Trophoblast cell (in vitro differentiated cells and primary cell): ENCODE measurements at regions not wholly inside any gene's neighbourhood (a gene's known extent, or its start where the extent isn't known, plus 50 kb on each side); places are given as distances from the start of the nearest gene placed in this dataset.

Experiments used
- DNase-seq, 2 donors: peaks; one replicate each; pipeline ENCODE4 v3.0.0-alpha.2; 2016
- H2AFZ ChIP-seq: 2 replicates; pipeline ENCODE4 v1.6.1; 2013; ENCODE audit warnings: low read length, moderate library complexity, mild to moderate bottlenecking; ENCODE audit not compliant: insufficient read depth, poor library complexity
- H2AK5ac ChIP-seq: 2 replicates; pipeline ENCODE4 v1.6.1; 2013; ENCODE audit warnings: mild to moderate bottlenecking, low read length
- H2BK120ac ChIP-seq: 2 replicates; pipeline ENCODE4 v1.6.1; 2013; ENCODE audit warnings: low read length, mild to moderate bottlenecking, moderate library complexity; ENCODE audit not compliant: insufficient read depth, poor library complexity
- H2BK12ac ChIP-seq: 2 replicates; pipeline ENCODE4 v1.6.1; 2013; ENCODE audit warnings: mild to moderate bottlenecking, low read length, moderate library complexity
- H2BK5ac ChIP-seq: 2 replicates; pipeline ENCODE4 v1.6.1; 2013; ENCODE audit warnings: low read length, low read depth, moderate library complexity, mild to moderate bottlenecking; ENCODE audit not compliant: poor library complexity
- H3K14ac ChIP-seq: 2 replicates; pipeline ENCODE4 v1.6.1; 2013; ENCODE audit warnings: mild to moderate bottlenecking, low read length
- H3K18ac ChIP-seq: 2 replicates; pipeline ENCODE4 v1.6.1; 2013; ENCODE audit warnings: mild to moderate bottlenecking, low read length
- H3K23ac ChIP-seq: 2 replicates; pipeline ENCODE4 v1.6.1; 2013; ENCODE audit warnings: low read length
- H3K27ac ChIP-seq: 2 replicates; pipeline ENCODE4 v1.5.1; 2013; ENCODE audit warnings: low read depth, mild to moderate bottlenecking, inconsistent platforms, low read length, moderate library complexity
- H3K27me3 ChIP-seq: 2 replicates; pipeline ENCODE4 v1.6.1; 2013; ENCODE audit warnings: inconsistent platforms, mild to moderate bottlenecking, low read length, moderate library complexity; ENCODE audit not compliant: insufficient read depth
- H3K36me3 ChIP-seq, 2 experiments: 1 replicate in 1 of 2; 2 replicates in 1 of 2; pipeline ENCODE4 v1.6.1; 2013; ENCODE audit warnings: low read length in 2 of 2, mild to moderate bottlenecking in 2 of 2, moderate library complexity in 1 of 2; ENCODE audit not compliant: insufficient read depth in 2 of 2, control insufficient read depth in 1 of 2
- H3K4ac ChIP-seq: 2 replicates; pipeline ENCODE4 v1.6.1; 2013; ENCODE audit warnings: low read depth, mild to moderate bottlenecking, low read length, moderate library complexity
- H3K4me1 ChIP-seq, 2 experiments: 1 replicate in 1 of 2; 2 replicates in 1 of 2; pipeline ENCODE4 v1.6.1; 2013; ENCODE audit warnings: low read length in 2 of 2, mild to moderate bottlenecking in 2 of 2, moderate library complexity in 1 of 2; ENCODE audit not compliant: insufficient read depth in 2 of 2, control insufficient read depth in 1 of 2
- H3K4me2 ChIP-seq: 2 replicates; pipeline ENCODE4 v1.6.1; 2013; ENCODE audit warnings: inconsistent platforms, mild to moderate bottlenecking, low read length, moderate library complexity
- H3K4me3 ChIP-seq: 2 replicates; pipeline ENCODE4 v1.5.1; 2013; ENCODE audit warnings: mild to moderate bottlenecking, low read depth, low read length, inconsistent platforms
- H3K79me1 ChIP-seq: one replicate; pipeline ENCODE4 v1.6.1; 2013; ENCODE audit warnings: low read length
- H3K79me2 ChIP-seq: 2 replicates; pipeline ENCODE4 v1.6.1; 2013; ENCODE audit warnings: low read length, mild to moderate bottlenecking; ENCODE audit not compliant: control insufficient read depth, insufficient read depth, poor library complexity
- H3K9ac ChIP-seq: 2 replicates; pipeline ENCODE4 v1.6.1; 2013; ENCODE audit warnings: mild to moderate bottlenecking, low read length
- H3K9me3 ChIP-seq: 2 replicates; pipeline ENCODE4 v1.6.1; 2013; ENCODE audit warnings: low read depth, mild to moderate bottlenecking, control low read depth, inconsistent platforms, low read length; ENCODE audit not compliant: insufficient read depth
- H4K12ac ChIP-seq: 2 replicates; pipeline ENCODE4 v1.6.1; 2013; ENCODE audit warnings: low read depth, mild to moderate bottlenecking, low read length, moderate library complexity
- H4K8ac ChIP-seq: 2 replicates; pipeline ENCODE4 v1.6.1; 2013; ENCODE audit warnings: low read depth, mild to moderate bottlenecking, low read length, moderate library complexity
- H4K91ac ChIP-seq: one replicate; pipeline ENCODE4 v1.6.1; 2013; ENCODE audit warnings: low read depth, mild to moderate bottlenecking, low read length, moderate library complexity
- WGBS: extraction: QIAGEN DNeasy Blood & Tissue Kit; methylation state at CpG from one replicate; pipeline ENCODE4 v1.1.7; 2013; ENCODE audit warnings: missing lambda C conversion rate; ENCODE audit not compliant: insufficient read length, insufficient coverage; ENCODE audit errors: extremely low coverage; 5-methylcytosine and 5-hydroxymethylcytosine counted together

- Histone ChIP-seq H4K8ac (no peak overlapping the region), H3K79me2 (no peaks in the 10 kb centered on the region), H2BK120ac (no peak overlapping the region), H4K91ac (no peak overlapping the region), H3K4me3 (no peak overlapping the region), H3K36me3 (no peaks in the 10 kb centered on the region), H3K27ac (no peak overlapping the region), H3K4ac (no peak overlapping the region), H3K23ac (no peak overlapping the region), H3K9ac (no peak overlapping the region), H3K9me3 (peaks cover 2% of the 10 kb centered on the region), H3K18ac (no peak overlapping the region), H2AK5ac (no peak overlapping the region), H4K12ac (no peak overlapping the region), H3K79me1 (no peaks in the 10 kb centered on the region), H3K27me3 (no peaks in the 10 kb centered on the region), H3K4me2 (no peak overlapping the region), H2BK12ac (no peak overlapping the region), H3K14ac (no peak overlapping the region), H3K4me1 (peaks cover under 1 to 2% of the 10 kb centered on the region in 2 experiments), H2AFZ (no peak overlapping the region), H2BK5ac (no peak overlapping the region)
- DNase-seq: no peak
- no CpG with 5 or more reads among the region's 10 CpGs for WGBS
Measured at GRCh38 chr3:72171946-72172345, 387.0 kb upstream of the PROK2 start.

DNA sequence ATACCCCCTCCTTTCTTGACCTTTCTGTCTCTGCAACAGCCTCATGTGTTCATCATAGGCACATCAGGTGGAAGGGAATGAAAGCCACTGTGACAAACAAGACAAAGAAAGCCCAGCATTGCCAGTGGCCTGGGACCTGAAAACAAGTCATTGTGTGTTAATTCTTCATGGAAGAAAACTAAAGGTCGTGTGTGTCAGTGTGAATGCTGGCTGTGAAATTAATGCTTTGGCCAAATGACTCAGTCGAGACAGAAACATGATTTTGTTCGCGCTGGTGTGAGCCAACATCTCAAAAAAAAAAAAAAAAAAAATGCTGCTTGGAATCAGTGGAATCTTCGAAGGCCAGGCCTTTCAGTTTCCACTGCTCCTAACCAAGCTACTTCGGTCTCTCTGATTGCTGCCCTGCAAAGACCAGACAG, 386.5 kb upstream of the PROK2 start:
- H4K91ac ChIP-seq: no peak overlapping the region
- H2AFZ ChIP-seq: no peak overlapping the region
- peak in 1 of 2 donors; percentile 28 for DNase-seq
- H2BK12ac ChIP-seq: no peak overlapping the region
- peaks cover 2% of the 10 kb centered on the region for H3K9me3 ChIP-seq
- no peak overlapping the region for H2BK5ac ChIP-seq
- no peak overlapping the region for H3K4me2 ChIP-seq
- no peak overlapping the region for H3K27ac ChIP-seq
- no peaks in the 10 kb centered on the region for H3K36me3 ChIP-seq
- H4K12ac ChIP-seq: no peak overlapping the region
- no peak overlapping the region for H3K23ac ChIP-seq
- no peak overlapping the region for H3K4me3 ChIP-seq
- no peak overlapping the region for H3K9ac ChIP-seq
- H4K8ac ChIP-seq: no peak overlapping the region
- H3K4me1 ChIP-seq: peaks cover 0 to 2% of the 10 kb centered on the region in 2 experiments
- no peak overlapping the region for H2AK5ac ChIP-seq
- no peak overlapping the region for H3K4ac ChIP-seq
- no peaks in the 10 kb centered on the region for H3K79me2 ChIP-seq
- H3K79me1 ChIP-seq: no peaks in the 10 kb centered on the region
- H3K14ac ChIP-seq: no peak overlapping the region
- no peak overlapping the region for H3K18ac ChIP-seq
- WGBS: no CpG with 5 or more reads among the region's 6 CpGs
- no peak overlapping the region for H2BK120ac ChIP-seq
- no peaks in the 10 kb centered on the region for H3K27me3 ChIP-seq

GRCh38 chr3:72169561-72170472, 384.9 kb upstream of the PROK2 start:
- Histone ChIP-seq H3K27ac (no peak overlapping the region), H2BK12ac (no peak overlapping the region), H2BK120ac (no peak overlapping the region), H2AFZ (no peak overlapping the region), H3K79me1 (no peaks in the 10 kb centered on the region), H3K4ac (no peak overlapping the region), H3K9me3 (peaks cover 2% of the 10 kb centered on the region), H3K4me1 (peaks cover 0 to 2% of the 10 kb centered on the region in 2 experiments), H3K23ac (no peak overlapping the region), H3K4me2 (no peak overlapping the region), H3K9ac (no peak overlapping the region), H3K4me3 (no peak overlapping the region), H4K91ac (no peak overlapping the region), H3K36me3 (no peaks in the 10 kb centered on the region), H2AK5ac (no peak overlapping the region), H3K14ac (no peak overlapping the region), H2BK5ac (no peak overlapping the region), H4K12ac (no peak overlapping the region), H4K8ac (no peak overlapping the region), H3K79me2 (no peaks in the 10 kb centered on the region), H3K27me3 (no peaks in the 10 kb centered on the region), H3K18ac (no peak overlapping the region)
- no CpG with 5 or more reads among the region's 5 CpGs for WGBS
- no peak for DNase-seq

- H3K4me3 ChIP-seq: no peak overlapping the region
- no peak overlapping the region for H4K91ac ChIP-seq
- H3K27ac ChIP-seq: no peak overlapping the region
- H3K14ac ChIP-seq: no peak overlapping the region
- H3K9ac ChIP-seq: no peak overlapping the region
- H2AK5ac ChIP-seq: no peak overlapping the region
- H3K23ac ChIP-seq: no peak overlapping the region
- no peaks in the 10 kb centered on the region for H3K79me1 ChIP-seq
- no peak overlapping the region for H3K4ac ChIP-seq
- no peak overlapping the region for H2BK120ac ChIP-seq
- no peak overlapping the region for H3K4me2 ChIP-seq
- peaks cover 0 to 2% of the 10 kb centered on the region in 2 experiments for H3K4me1 ChIP-seq
- no peak overlapping the region for H2BK5ac ChIP-seq
- no peak for DNase-seq
- no peaks in the 10 kb centered on the region for H3K27me3 ChIP-seq
- H3K18ac ChIP-seq: no peak overlapping the region
- no peaks in the 10 kb centered on the region for H3K36me3 ChIP-seq
- H4K8ac ChIP-seq: no peak overlapping the region
- H3K9me3 ChIP-seq: peaks cover 2% of the 10 kb centered on the region
- H2BK12ac ChIP-seq: no peak overlapping the region
- no peaks in the 10 kb centered on the region for H3K79me2 ChIP-seq
- no peak overlapping the region for H2AFZ ChIP-seq
- H4K12ac ChIP-seq: no peak overlapping the region
Measured at GRCh38 chr3:72169120-72169519, 384.2 kb upstream of the PROK2 start.
